OCI-LY1 (cell line): ENCODE measurements at regions not wholly inside any gene's neighbourhood (a gene's known extent, or its start where the extent isn't known, plus 50 kb on each side); places are given as distances from the start of the nearest gene placed in this dataset.

Source experiments
- CTCF ChIP-seq: fragments of 200-600 bp; sonication (generic), shearing (Covaris generic); IDR thresholded peaks from 2 replicates; pipeline ENCODE4 v1.5.1; 2017; ENCODE audit warnings: mild to moderate bottlenecking, antibody characterized with exemption, low read length, moderate library complexity, mixed read lengths
- EZH2 ChIP-seq: fragments of 200-600 bp; sonication (generic), shearing (Covaris generic); IDR thresholded peaks from 2 replicates; pipeline ENCODE4 v1.8.0; 2017; ENCODE audit warnings: borderline replicate concordance, mixed run types, mild to moderate bottlenecking, antibody characterized with exemption, low read length, moderate library complexity, mixed read lengths

DNA sequence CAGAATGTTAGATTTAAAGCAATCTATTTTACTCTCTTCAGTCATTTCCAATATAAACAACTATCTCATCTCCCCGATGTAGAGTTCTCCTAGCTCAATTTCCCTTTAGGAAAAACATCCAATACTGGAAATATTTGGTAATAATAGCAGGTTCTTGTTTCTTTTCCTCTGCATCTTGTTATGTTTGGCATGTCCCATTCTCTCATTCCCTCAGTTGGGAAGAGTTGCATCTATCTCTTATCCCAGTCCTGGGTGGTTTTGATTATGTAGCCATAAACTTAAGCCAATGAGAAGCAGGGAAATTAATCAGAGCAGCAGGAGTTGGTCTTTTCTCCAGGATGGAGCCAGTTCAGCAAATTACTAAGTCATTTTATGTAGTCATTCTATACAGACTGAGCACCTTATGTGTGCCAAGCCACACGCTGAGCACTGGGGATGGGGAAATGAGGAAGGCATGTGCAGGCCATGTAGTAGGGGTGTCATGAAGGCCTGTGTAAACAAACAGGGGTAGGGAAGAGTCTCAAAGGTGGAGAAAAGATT, 418.2 kb upstream of the NFIA start:
- TF ChIP-seq CTCF, result no peak
- no peak for TF ChIP-seq EZH2
